Astrocyte (in vitro differentiated cells and primary cell): ENCODE measurements at regions not wholly inside any gene's neighbourhood (a gene's known extent, or its start where the extent isn't known, plus 50 kb on each side); places are given as distances from the start of the nearest gene placed in this dataset.

Experiments used
- EZH2 ChIP-seq: IDR thresholded peaks from 2 replicates; pipeline ENCODE4 v1.6.1; 2012; ENCODE audit warnings: mild to moderate bottlenecking, low read length, inconsistent platforms; ENCODE audit not compliant: insufficient read depth
- TF ChIP-seq, protein P1 (sequence below): IDR thresholded peaks from 2 replicates; pipeline ENCODE4 v1.5.1; 2011; ENCODE audit warnings: low read depth, mild to moderate bottlenecking, inconsistent platforms, low read length, moderate library complexity; ENCODE audit not compliant: insufficient read depth

DNA sequence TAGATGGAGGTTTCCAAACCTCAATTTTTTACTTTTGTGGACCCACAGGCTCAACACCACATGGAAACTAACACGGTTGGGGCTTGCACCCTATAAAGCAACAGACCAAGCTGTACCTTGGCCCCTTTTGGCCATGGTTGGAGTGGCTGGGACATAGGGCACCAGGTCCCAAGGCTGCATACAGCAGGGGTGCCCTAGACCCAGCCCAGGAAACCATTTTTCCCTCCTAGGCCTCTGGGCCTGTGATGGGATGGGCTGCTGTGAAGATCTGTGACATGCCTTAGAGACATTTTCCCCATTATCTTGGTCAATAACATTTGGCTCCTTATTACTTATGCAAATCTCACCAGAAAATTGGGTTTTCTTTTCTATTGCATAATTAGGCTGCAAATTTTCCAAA is 337.0 kb upstream of the CADM2 start:
- TF ChIP-seq EZH2: no peak
- TF ChIP-seq, protein P1, sequence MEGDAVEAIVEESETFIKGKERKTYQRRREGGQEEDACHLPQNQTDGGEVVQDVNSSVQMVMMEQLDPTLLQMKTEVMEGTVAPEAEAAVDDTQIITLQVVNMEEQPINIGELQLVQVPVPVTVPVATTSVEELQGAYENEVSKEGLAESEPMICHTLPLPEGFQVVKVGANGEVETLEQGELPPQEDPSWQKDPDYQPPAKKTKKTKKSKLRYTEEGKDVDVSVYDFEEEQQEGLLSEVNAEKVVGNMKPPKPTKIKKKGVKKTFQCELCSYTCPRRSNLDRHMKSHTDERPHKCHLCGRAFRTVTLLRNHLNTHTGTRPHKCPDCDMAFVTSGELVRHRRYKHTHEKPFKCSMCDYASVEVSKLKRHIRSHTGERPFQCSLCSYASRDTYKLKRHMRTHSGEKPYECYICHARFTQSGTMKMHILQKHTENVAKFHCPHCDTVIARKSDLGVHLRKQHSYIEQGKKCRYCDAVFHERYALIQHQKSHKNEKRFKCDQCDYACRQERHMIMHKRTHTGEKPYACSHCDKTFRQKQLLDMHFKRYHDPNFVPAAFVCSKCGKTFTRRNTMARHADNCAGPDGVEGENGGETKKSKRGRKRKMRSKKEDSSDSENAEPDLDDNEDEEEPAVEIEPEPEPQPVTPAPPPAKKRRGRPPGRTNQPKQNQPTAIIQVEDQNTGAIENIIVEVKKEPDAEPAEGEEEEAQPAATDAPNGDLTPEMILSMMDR: no peak
